DOHH2 (cell line): ENCODE measurements at regions not wholly inside any gene's neighbourhood (a gene's known extent, or its start where the extent isn't known, plus 50 kb on each side); places are given as distances from the start of the nearest gene placed in this dataset.

ENCODE experiments used
- H3F3A ChIP-seq: fragments of 200-600 bp; sonication (generic), shearing (Covaris generic); 2 replicates; pipeline ENCODE4 v1.6.0; 2016; ENCODE audit warnings: antibody characterized with exemption, mild to moderate bottlenecking; ENCODE audit not compliant: control insufficient read depth, insufficient read depth
- H3K27ac ChIP-seq: fragments of 200-600 bp; sonication (generic); 2 replicates; pipeline ENCODE4 v1.5.1; 2014; ENCODE audit warnings: low read depth, mild to moderate bottlenecking, low read length, moderate library complexity
- H3K27me3 ChIP-seq: fragments of 200-600 bp; sonication (generic); 2 replicates; pipeline ENCODE4 v1.6.1; 2014; ENCODE audit warnings: mild to moderate bottlenecking, low read length, mixed read lengths; ENCODE audit not compliant: control insufficient read depth
- H3K36me3 ChIP-seq: fragments of 200-600 bp; sonication (generic); 2 replicates; pipeline ENCODE4 v1.6.1; 2014; ENCODE audit warnings: mild to moderate bottlenecking, low read length, moderate library complexity, mixed read lengths; ENCODE audit not compliant: control insufficient read depth
- H3K4me1 ChIP-seq: fragments of 200-600 bp; sonication (generic); 2 replicates; pipeline ENCODE4 v1.6.1; 2014; ENCODE audit warnings: mild to moderate bottlenecking, low read length, mixed read lengths; ENCODE audit not compliant: control insufficient read depth
- H3K4me2 ChIP-seq: fragments of 200-600 bp; sonication (generic); 2 replicates; pipeline ENCODE4 v1.6.0; 2014; ENCODE audit warnings: mild to moderate bottlenecking, low read length, moderate library complexity
- H3K4me3 ChIP-seq: fragments of 200-600 bp; sonication (generic); 2 replicates; pipeline ENCODE4 v1.5.1; 2014; ENCODE audit warnings: mild to moderate bottlenecking, low read length, mixed read lengths
- H3K79me2 ChIP-seq: fragments of 200-600 bp; sonication (generic); 2 replicates; pipeline ENCODE4 v1.6.1; 2014; ENCODE audit warnings: mild to moderate bottlenecking, low read length, mixed read lengths; ENCODE audit not compliant: control insufficient read depth
- H3K9me2 ChIP-seq: fragments of 200-600 bp; sonication (generic); replicated peaks from 2 replicates; pipeline ENCODE4 v1.6.1; 2014; ENCODE audit warnings: mild to moderate bottlenecking, low read length, mixed read lengths; ENCODE audit not compliant: control insufficient read depth
- H3K9me3 ChIP-seq: fragments of 200-600 bp; sonication (generic); 2 replicates; pipeline ENCODE4 v1.6.1; 2014; ENCODE audit warnings: antibody characterized with exemption, low read length, mixed read lengths; ENCODE audit not compliant: control insufficient read depth, insufficient read depth
- H4K20me1 ChIP-seq: fragments of 200-600 bp; sonication (generic); 2 replicates; pipeline ENCODE4 v1.6.0; 2014; ENCODE audit warnings: low read depth, mild to moderate bottlenecking, antibody characterized with exemption, low read length, moderate library complexity; ENCODE audit not compliant: control insufficient read depth, insufficient read depth
- EZH2phosphoT487 ChIP-seq: fragments of 200-600 bp; sonication (generic); IDR thresholded peaks from 2 replicates; pipeline ENCODE4 v1.6.1; 2017; ENCODE audit warnings: borderline replicate concordance, mild to moderate bottlenecking, antibody characterized with exemption, low read length, moderate library complexity, mixed read lengths
- TF ChIP-seq, protein P1 (sequence below): fragments of 200-600 bp; sonication (generic); IDR thresholded peaks from one replicate; pipeline ENCODE4 v1.5.1; 2014; ENCODE audit warnings: antibody characterized with exemption, mild to moderate bottlenecking, low read depth, low read length; ENCODE audit not compliant: poor library complexity, severe bottlenecking

DNA sequence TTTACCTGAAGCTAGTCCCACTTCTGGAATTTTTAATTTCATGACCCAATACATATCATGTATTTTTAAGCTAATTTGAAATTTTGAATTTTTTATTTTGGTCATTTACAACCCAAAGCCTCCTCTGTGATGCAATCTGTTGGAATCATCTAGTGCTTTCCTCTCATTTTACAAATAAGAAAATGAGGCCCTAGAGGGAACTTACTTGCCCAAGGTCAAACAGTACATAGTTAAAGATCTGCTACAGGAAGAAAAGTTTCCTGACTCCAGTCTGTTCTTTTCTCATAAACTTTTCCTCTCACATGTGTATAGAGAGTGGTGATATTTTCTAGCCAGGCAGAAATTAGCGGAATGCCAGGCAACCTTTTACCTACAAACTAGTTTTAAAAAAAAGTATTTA lies 59.3 kb upstream of the DPT start:
- Histone ChIP-seq H3K4me3 (no peak overlapping the region), H4K20me1 (no peaks in the 10 kb centered on the region), H3K79me2 (no peaks in the 10 kb centered on the region), H3F3A (no peaks in the 10 kb centered on the region), H3K36me3 (no peaks in the 10 kb centered on the region), H3K4me1 (no peaks in the 10 kb centered on the region), H3K9me2 (no peaks in the 10 kb centered on the region), H3K27me3 (0 out of 2 replicates have a peak, but pooled peaks cover 3% of the 10 kb centered on the region), H3K4me2 (no peak overlapping the region), H3K9me3 (no peaks in the 10 kb centered on the region), H3K27ac (no peak overlapping the region)
- TF ChIP-seq EZH2phosphoT487, result no peak
- TF ChIP-seq, protein P1, sequence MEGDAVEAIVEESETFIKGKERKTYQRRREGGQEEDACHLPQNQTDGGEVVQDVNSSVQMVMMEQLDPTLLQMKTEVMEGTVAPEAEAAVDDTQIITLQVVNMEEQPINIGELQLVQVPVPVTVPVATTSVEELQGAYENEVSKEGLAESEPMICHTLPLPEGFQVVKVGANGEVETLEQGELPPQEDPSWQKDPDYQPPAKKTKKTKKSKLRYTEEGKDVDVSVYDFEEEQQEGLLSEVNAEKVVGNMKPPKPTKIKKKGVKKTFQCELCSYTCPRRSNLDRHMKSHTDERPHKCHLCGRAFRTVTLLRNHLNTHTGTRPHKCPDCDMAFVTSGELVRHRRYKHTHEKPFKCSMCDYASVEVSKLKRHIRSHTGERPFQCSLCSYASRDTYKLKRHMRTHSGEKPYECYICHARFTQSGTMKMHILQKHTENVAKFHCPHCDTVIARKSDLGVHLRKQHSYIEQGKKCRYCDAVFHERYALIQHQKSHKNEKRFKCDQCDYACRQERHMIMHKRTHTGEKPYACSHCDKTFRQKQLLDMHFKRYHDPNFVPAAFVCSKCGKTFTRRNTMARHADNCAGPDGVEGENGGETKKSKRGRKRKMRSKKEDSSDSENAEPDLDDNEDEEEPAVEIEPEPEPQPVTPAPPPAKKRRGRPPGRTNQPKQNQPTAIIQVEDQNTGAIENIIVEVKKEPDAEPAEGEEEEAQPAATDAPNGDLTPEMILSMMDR, result no peak

DNA sequence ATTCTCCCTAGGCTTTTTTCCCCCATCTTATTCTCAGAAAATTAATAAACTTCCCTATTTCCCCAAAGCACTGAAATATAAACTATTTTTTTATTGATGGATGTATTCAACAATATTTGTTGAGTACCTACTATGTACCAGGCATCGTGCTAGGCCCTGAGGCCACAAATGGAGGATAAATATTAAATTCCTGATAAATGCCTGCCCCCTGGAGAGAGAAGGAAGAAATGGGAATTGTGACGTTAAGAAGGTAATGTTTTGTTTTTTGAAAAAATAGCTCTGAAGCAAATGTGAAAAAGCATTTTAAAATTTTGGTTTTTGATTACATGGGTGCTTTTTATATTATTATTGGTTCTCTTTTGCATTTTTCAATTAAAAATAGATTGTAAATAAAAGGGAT lies 60.5 kb upstream of the DPT start:
- Histone ChIP-seq H3K79me2 (no peaks in the 10 kb centered on the region), H3K9me3 (no peaks in the 10 kb centered on the region), H3K9me2 (no peaks in the 10 kb centered on the region), H3K4me1 (no peaks in the 10 kb centered on the region), H3K36me3 (no peaks in the 10 kb centered on the region), H3K4me2 (no peak overlapping the region), H3F3A (no peaks in the 10 kb centered on the region), H3K4me3 (no peak overlapping the region), H3K27ac (no peak overlapping the region), H3K27me3 (0 out of 2 replicates have a peak, but pooled peaks cover 3% of the 10 kb centered on the region), H4K20me1 (no peaks in the 10 kb centered on the region)
- TF ChIP-seq, protein P1, result no peak
- TF ChIP-seq EZH2phosphoT487, result no peak

DNA sequence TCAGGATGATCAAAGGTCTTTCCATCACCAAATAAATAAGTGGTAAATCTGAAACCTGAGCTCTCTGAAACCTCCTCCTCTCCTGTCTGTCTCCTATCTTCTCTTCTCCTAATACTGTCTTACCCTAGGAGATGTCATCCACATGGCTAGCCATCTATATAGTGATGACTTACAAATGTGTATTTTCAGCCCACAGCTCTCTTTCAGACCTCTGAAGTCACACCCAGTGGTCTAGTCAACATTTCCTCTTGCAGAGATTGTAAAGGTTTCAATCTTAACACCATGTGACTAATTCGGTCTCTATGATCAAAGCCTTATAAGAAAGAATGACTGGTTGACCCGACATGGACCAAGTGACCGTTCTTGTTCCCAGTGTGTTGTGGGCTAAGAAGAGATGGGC lies 63.1 kb upstream of the DPT start:
- Histone ChIP-seq H3K9me2 (no peaks in the 10 kb centered on the region), H3K4me1 (no peaks in the 10 kb centered on the region), H3K4me2 (no peak overlapping the region), H3K27ac (no peak overlapping the region), H3K79me2 (no peaks in the 10 kb centered on the region), H3K27me3 (0 out of 2 replicates have a peak, but pooled peaks cover 3% of the 10 kb centered on the region), H3K36me3 (no peaks in the 10 kb centered on the region), H4K20me1 (no peaks in the 10 kb centered on the region), H3K9me3 (no peaks in the 10 kb centered on the region), H3F3A (no peaks in the 10 kb centered on the region), H3K4me3 (no peak overlapping the region)
- TF ChIP-seq, protein P1, result no peak
- TF ChIP-seq EZH2phosphoT487, result no peak
